ENCODE measurements at regions not wholly inside any gene's neighbourhood (a gene's known extent, or its start where the extent isn't known, plus 50 kb on each side); places are given as distances from the start of the nearest gene placed in this dataset.

DNA sequence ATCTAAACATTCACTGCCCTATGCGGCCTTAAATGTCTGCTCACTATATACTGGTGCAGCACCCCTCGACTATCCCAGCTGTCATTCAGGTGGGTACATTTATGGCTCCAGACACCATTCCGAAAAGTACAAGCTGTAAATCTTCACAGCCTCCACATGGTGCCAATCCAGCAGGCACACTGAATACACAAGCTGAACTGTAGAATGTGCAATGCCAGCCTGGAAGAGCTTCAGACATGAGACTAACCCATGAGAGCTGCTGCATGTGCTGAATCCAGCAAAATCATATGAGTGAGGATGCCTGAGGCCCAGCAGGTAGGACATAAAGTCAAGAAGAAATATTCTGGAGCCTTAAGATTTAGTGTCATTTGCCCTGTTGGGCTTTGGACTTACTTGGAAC is 483.8 kb upstream of the GRIA1 start:
- TF ChIP-seq, protein P1, sequence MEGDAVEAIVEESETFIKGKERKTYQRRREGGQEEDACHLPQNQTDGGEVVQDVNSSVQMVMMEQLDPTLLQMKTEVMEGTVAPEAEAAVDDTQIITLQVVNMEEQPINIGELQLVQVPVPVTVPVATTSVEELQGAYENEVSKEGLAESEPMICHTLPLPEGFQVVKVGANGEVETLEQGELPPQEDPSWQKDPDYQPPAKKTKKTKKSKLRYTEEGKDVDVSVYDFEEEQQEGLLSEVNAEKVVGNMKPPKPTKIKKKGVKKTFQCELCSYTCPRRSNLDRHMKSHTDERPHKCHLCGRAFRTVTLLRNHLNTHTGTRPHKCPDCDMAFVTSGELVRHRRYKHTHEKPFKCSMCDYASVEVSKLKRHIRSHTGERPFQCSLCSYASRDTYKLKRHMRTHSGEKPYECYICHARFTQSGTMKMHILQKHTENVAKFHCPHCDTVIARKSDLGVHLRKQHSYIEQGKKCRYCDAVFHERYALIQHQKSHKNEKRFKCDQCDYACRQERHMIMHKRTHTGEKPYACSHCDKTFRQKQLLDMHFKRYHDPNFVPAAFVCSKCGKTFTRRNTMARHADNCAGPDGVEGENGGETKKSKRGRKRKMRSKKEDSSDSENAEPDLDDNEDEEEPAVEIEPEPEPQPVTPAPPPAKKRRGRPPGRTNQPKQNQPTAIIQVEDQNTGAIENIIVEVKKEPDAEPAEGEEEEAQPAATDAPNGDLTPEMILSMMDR (IDR thresholded peaks at IDR 0.05; ENCODE audit: borderline replicate concordance, extremely low read depth, low read length, poor library complexity, severe bottlenecking), result no peak
- no peak for TF ChIP-seq EZH2 (IDR thresholded peaks at IDR 0.05; ENCODE audit: borderline replicate concordance, low read depth, low read length, severe bottlenecking)

Measured in DND-41 (cell line).